HG02759 (cell line): ENCODE measurements at regions not wholly inside any gene's neighbourhood (a gene's known extent, or its start where the extent isn't known, plus 50 kb on each side); places are given as distances from the start of the nearest gene placed in this dataset.

Source experiments
- ATAC-seq: cut with Tn5 transposase; IDR thresholded peaks from one replicate; pipeline ENCODE4 v1.9.1; 2021; ENCODE audit warnings: mild to moderate bottlenecking, moderate library complexity; ENCODE audit not compliant: unreplicated experiment

- ATAC-seq: no peak
These were observed 53.6 kb upstream of the RBMS3 start for GRCh38 chr3:29227307-29227706.
